HG02840 (cell line): ENCODE measurements at regions not wholly inside any gene's neighbourhood (a gene's known extent, or its start where the extent isn't known, plus 50 kb on each side); places are given as distances from the start of the nearest gene placed in this dataset.

ENCODE experiments used
- ATAC-seq: cut with Tn5 transposase; IDR thresholded peaks from one replicate; pipeline ENCODE4 v1.9.1; 2021; ENCODE audit warnings: mild to moderate bottlenecking, moderate library complexity, moderate number of reproducible peaks; ENCODE audit not compliant: unreplicated experiment, low FRiP score

DNA sequence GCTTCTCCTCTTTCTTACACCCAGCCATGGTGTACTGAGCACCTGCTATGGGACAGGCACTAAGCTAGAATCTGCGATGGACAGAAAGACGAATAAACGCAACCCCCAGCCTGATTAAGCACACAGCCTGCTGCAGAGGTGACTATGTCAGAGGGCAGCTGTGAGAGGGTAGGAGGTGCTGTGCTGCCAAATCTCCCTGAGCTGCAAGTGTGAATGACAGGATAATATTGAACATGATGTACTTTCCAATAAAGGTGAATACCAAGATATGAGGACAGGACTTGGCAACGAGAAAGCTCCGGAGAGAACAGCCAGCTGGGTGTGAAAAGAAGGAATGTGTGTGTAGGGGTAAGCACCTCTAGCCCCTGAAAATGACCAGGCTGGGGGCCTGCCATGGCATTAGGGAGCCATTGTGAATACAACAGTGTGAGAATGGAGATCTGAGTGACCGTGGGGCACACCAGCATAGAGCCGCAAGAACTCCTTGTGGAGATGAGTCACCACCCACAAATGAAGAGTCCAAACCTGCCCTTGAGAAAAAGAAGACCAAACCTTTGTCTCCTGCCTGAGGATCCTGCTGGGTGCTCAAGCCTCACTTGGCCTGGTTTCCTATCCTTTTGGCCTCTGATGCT lies 83.0 kb upstream of the ATF3 start:
- ATAC-seq: no peak

DNA sequence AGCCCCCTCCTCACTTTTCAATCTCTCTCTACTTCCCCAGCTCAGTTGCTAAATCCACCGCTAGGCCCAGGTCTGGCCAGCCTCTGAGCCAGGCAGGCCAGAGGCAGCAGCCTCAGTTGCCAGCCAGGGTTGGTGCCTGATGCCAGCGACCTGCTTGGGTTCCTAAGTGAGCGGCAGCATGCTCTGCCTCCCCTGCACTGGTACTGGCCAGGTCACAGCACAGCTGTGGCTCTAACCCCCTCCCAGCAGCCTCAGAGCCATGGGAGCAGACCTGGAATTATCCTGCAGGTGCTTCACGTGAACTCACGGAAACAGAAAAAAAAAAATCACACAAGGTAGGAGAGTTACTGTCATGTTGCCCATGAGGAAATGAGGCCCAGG lies 82.5 kb upstream of the ATF3 start:
- ATAC-seq: no peak

DNA sequence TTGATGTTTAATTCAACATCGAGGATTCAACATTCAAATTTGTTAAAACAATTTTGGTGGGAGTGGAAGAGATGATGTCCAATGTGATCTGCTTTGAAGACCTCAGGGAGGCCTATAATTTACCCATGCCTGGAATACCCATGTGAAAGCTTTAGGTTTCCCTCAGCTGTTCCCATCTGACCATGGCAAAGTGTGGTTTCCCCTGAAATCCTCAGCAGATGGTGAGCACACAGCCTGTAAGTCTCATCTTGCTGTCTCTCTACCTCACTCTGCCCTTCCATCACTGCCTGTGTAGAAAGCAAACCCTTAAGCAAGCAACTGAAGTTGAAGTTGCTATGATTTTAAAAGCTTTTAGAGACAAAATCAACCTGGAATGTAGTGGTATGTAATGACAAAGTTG lies 80.1 kb upstream of the ATF3 start:
- ATAC-seq: no peak

GRCh38 chr1:212529211-212529741 lies 79.3 kb upstream of the ATF3 start:
- no peak for ATAC-seq

DNA sequence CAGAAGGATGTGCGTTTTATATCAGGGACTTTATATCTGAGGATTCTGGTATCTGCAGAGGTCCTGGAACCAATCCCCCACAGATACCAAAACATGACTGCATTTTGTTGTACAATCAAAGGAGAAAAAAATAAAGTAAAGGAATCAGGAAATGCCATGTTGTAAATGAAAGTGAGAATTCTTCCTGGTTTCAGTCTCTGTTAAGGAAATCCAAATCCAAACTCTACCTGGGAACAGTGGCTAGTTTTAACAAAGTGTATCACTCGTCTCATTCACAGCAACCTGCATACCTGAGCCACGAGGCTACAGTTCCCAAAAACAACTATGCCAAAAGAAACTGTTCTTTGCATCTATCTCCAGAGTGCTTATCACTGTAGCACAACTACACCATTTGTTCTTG lies 77.3 kb upstream of the ATF3 start:
- no peak for ATAC-seq

- no peak for ATAC-seq
These were observed 76.8 kb upstream of the ATF3 start for GRCh38 chr1:212531796-212532195.

DNA sequence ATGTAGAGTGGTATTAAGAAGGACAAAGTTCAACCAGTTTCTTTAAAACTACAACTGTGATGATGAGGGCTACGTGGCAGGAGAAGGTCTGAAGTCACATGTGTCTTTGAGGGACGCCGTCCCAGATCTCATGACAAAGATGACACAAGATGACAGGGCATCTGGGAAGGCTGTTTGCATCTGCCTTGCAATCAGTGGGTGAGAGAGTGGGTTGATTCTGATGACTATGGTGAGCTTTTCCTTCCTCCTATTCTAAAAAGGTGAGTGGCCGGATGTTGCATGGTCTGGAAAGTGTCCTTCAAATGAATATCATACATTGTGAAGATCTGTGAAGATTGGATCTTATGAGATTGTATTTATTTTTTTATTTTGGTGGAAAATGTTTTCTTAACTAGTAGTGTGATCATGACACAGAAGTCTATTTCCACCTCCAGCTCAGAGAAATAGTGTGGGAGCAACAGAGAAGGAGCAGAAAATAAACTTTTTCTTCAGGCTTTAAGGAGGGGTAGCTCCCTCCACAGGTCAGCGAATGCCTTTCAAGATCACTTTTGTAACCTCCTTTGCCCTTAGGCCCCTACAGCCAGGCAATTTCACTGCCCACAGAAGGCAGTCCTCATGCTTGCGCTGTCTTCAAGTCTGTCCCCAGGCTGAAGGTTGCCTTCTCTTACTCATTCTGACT lies 76.0 kb upstream of the ATF3 start:
- ATAC-seq: no peak

GRCh38 chr1:212533148-212533517 lies 75.4 kb upstream of the ATF3 start:
- no peak for ATAC-seq

DNA sequence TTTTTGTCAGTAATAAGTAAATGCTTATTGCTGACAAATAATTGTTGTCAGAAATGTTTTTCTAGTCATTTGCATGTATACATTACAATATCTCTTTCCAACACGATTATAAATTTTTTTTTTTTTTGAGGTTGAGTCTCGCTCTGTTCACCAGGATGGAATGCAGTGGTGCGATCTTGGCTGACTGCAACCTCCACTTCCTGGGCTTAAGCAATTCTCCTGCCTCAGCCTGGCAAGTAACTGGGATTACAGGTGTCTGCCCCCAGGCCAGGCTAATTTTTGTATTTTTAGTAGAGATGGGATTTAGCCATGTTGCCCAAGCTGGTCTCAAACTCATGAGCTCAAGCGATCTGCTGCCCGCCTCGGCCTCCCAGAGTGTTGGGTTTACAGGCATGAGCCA lies 72.0 kb upstream of the ATF3 start:
- ATAC-seq: no peak

DNA sequence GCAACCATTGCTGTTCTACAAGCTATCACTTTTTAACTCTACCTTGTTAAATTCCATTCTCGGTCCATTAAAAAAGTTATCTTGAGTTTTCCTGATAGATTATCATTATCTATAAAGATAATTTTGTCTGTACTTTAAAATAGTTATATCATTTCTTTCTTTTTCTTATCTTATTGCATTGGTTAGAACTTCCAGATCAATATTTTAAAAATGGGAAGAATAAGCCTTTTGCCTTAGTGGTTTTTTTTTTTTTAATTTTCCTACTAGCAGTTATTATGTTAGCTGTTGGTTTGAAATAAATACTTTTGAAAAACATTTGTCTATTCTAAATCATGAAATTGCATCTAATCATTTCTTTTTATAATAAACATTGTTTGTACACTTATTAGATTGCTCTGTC lies 71.0 kb upstream of the ATF3 start:
- ATAC-seq: no peak

DNA sequence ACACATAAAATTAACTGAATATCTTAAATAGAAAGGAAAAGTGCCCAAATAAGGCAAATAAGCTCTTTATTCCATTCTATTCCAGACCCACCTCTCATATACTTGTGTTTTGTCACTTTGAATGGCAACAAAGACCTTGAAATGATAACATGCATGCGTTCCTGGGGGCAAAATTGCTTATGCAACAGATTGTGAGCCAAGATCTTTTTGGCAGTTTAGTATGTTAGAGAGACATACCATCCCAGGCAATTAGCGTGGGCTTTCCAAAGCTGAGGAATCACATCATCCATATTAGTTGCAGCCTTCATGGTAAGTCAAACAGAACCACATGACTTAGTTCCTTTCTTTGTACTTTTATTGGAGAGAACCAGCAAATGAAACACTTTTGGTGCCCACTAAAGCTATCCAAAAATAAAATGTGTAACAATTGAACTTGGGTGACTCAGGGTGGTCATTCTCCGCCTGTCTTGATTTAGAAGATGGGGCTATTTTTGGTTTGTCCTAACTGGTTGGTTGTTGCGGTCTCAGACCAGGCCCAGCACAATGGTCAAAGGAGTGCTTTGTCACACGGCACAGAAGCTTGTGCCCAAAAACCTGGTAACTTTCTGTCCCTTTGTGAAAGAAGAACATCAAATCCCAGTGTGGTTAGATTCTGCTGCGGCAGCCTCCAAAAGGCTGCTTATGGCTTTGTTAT lies 68.7 kb upstream of the ATF3 start:
- ATAC-seq: no peak

- no peak for ATAC-seq
These were observed 65.8 kb upstream of the ATF3 start for GRCh38 chr1:212542761-212543187.

- ATAC-seq: no peak
These were observed 64.5 kb upstream of the ATF3 start for GRCh38 chr1:212544110-212544509.

GRCh38 chr1:212545941-212546635 lies 62.5 kb upstream of the ATF3 start:
- no peak for ATAC-seq

DNA sequence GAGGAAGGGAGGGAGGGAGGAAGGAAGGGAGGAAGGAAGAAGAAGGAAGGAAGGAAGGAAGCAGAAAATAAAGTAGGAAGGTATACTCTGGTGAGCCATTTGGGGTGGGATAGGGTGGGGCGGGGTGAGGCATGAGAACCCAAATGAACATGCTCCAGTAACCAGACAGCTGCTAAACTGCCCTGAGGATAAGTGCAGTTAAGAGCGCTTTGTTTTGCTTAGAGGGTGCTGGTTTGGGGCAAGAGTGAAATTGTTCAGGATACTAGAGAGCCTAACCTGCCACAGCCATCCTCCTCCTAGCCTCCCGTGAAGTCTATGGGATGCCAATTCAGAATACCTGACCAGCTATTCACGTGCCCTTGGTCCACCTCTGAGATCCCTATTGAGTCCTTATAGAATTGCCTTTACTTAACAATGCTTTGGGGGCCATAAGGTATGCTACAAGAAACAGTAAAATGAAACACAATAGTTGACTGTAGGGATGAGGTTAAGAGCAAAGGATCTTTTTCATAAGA lies 59.0 kb upstream of the ATF3 start:
- ATAC-seq: no peak

- no peak for ATAC-seq
These were observed 56.6 kb upstream of the ATF3 start for GRCh38 chr1:212551929-212552328.

DNA sequence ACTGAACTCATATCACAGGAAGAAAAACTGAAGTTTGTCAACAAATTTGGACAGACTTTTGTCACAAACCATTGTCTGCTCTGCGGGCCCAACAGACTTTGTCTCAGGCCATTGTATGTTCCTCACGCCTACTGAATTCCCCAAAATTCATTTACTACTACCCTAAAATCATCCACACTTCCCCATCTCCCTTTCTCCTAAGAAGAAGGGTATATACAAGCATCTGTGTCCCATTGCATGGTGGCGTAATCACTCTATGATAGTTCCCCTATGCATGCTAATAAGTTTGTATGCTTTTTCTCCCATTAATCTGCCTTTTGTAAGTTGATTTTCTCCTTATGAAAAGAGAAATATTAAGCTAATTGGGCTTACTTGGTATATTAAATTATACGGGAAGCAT lies 54.9 kb upstream of the ATF3 start:
- no peak for ATAC-seq

- ATAC-seq: no peak
These were observed 54.2 kb upstream of the ATF3 start for GRCh38 chr1:212554401-212554800.

GRCh38 chr1:212555426-212555825 lies 53.1 kb upstream of the ATF3 start:
- ATAC-seq: no peak

DNA sequence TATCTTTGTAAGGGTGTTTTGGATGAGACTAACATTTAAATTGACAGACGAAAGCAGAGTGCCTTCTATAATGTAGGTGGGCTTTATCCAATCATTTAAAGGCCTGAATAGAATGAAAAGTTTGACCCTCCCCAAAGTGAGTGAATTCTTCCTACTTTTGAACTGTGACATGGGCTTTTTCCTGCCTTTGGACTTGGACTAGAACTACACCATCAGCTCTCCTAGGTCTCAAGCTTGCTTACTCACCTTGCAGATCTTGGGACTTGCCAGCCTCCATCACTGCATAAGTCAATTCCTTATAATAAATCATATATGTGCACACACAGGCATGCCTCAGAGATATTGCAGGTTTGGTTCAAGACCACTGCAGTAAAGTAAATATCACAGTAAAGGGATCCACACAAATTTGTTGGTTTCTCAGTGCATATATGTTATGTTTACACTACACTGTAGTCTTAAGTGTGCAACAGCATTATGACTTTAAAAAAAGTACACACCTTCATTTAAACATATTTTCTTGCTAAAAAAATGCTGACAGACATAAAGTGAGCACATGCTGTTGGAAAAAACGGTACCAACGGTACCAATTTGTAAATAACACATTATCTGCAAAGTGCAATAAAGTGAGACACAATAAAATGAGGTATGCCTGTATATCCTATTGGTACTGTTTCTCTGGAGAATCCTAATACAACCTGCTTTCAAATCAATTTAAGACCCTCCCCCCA lies 51.6 kb upstream of the ATF3 start:
- ATAC-seq: no peak
